ENCODE measurements at regions not wholly inside any gene's neighbourhood (a gene's known extent, or its start where the extent isn't known, plus 50 kb on each side); places are given as distances from the start of the nearest gene placed in this dataset.

GRCh38 chr12:66066137-66066928 lies 64.2 kb downstream of the LLPH start:
- TF ChIP-seq RAD21 (IDR thresholded peaks at IDR 0.05; ENCODE audit: low read depth) (peak; percentile 36), EP300 (IDR thresholded peaks at IDR 0.05; ENCODE audit: borderline replicate concordance) (peak; percentile 55), TAF1 (IDR thresholded peaks at IDR 0.05; ENCODE audit: low read depth) (no peak), FOXM1 (IDR thresholded peaks at IDR 0.05; ENCODE audit: borderline replicate concordance, low read depth) (peak; percentile 36; the same call in 1 of the 2 replicates), ZBTB7A (IDR thresholded peaks at IDR 0.05; ENCODE audit: low read depth) (no peak), TCF12 (IDR thresholded peaks at IDR 0.05; ENCODE audit: low read depth) (peak; percentile 68; the same call in 1 of the 2 replicates), USF1 (IDR thresholded peaks at IDR 0.05) (peak; percentile 26; the same call in 1 of the 2 replicates), NFIC (IDR thresholded peaks at IDR 0.05) (peak; percentile 96), REST (IDR thresholded peaks at IDR 0.05; ENCODE audit: low read depth) (no peak), CREB1 (IDR thresholded peaks at IDR 0.05; ENCODE audit: low read depth) (no peak), TEAD4 (IDR thresholded peaks at IDR 0.05) (peak; percentile 65), YY1 (IDR thresholded peaks at IDR 0.05; ENCODE audit: low read depth) (no peak), CEBPB (IDR thresholded peaks at IDR 0.05) (0 out of 2 replicates have a peak, but pooled peaks have one; percentile 5)
- TF ChIP-seq, protein P1, sequence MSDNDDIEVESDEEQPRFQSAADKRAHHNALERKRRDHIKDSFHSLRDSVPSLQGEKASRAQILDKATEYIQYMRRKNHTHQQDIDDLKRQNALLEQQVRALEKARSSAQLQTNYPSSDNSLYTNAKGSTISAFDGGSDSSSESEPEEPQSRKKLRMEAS (IDR thresholded peaks at IDR 0.05) = peak; percentile 53

DNA sequence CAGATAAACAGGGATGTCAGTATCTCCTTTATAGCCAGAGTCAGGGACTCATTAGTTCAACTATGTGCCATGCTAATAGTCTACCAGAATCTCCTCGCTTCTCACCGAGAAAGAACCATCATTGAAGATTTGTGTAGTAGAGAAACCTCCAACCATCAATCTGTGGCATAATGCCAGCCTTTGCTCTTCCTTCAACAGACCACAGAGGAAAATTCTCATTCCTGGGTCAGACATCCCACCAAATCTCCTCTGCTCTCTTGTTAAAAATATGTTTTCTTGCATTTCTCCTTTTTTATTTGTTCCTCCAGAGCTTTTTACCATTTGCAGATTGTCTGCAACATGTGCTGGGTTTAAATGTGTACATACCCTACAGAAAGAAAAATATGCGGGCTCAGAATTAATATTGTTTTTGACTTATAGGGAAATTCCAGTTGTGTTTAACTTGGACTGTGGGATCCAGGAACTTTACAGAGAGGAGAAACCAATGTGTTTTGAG lies 64.9 kb downstream of the LLPH start:
- TF ChIP-seq USF1 (IDR thresholded peaks at IDR 0.05) = no peak
- TF ChIP-seq REST (IDR thresholded peaks at IDR 0.05; ENCODE audit: low read depth) = no peak
- no peak for TF ChIP-seq FOXM1 (IDR thresholded peaks at IDR 0.05; ENCODE audit: borderline replicate concordance, low read depth)
- no peak for TF ChIP-seq ZBTB7A (IDR thresholded peaks at IDR 0.05; ENCODE audit: low read depth)
- TF ChIP-seq TEAD4 (IDR thresholded peaks at IDR 0.05) = no peak
- no peak for TF ChIP-seq CEBPB (IDR thresholded peaks at IDR 0.05)
- no peak for TF ChIP-seq EGR1 (IDR thresholded peaks at IDR 0.05)
- no peak for TF ChIP-seq TAF1 (IDR thresholded peaks at IDR 0.05; ENCODE audit: low read depth)
- no peak for TF ChIP-seq EP300 (IDR thresholded peaks at IDR 0.05; ENCODE audit: borderline replicate concordance)
- TF ChIP-seq NFIC (IDR thresholded peaks at IDR 0.05) = no peak
- TF ChIP-seq, protein P1 (IDR thresholded peaks at IDR 0.05) = no peak
- no peak for TF ChIP-seq CREB1 (IDR thresholded peaks at IDR 0.05; ENCODE audit: low read depth)
- TF ChIP-seq YY1 (IDR thresholded peaks at IDR 0.05; ENCODE audit: low read depth) = no peak
- no peak for TF ChIP-seq TCF12 (IDR thresholded peaks at IDR 0.05; ENCODE audit: low read depth)
- no peak for TF ChIP-seq RAD21 (IDR thresholded peaks at IDR 0.05; ENCODE audit: low read depth)

- TF ChIP-seq RAD21 (IDR thresholded peaks at IDR 0.05; ENCODE audit: low read depth) (no peak), FOXM1 (IDR thresholded peaks at IDR 0.05; ENCODE audit: borderline replicate concordance, low read depth) (no peak), TAF1 (IDR thresholded peaks at IDR 0.05; ENCODE audit: low read depth) (no peak)
Observed at GRCh38 chr12:66065150-66065549, 65.4 kb downstream of the LLPH start.

GRCh38 chr12:66063916-66064315 lies 66.6 kb downstream of the LLPH start:
- TF ChIP-seq, protein P1 (IDR thresholded peaks at IDR 0.05) = no peak
- TF ChIP-seq REST (IDR thresholded peaks at IDR 0.05; ENCODE audit: low read depth) = no peak
- TF ChIP-seq YY1 (IDR thresholded peaks at IDR 0.05; ENCODE audit: low read depth) = no peak
- TF ChIP-seq FOXM1 (IDR thresholded peaks at IDR 0.05; ENCODE audit: borderline replicate concordance, low read depth) = no peak
- TF ChIP-seq TAF1 (IDR thresholded peaks at IDR 0.05; ENCODE audit: low read depth) = no peak

Measured in Ishikawa (cell line).